MCF 10A (cell line): ENCODE measurements at regions not wholly inside any gene's neighbourhood (a gene's known extent, or its start where the extent isn't known, plus 50 kb on each side); places are given as distances from the start of the nearest gene placed in this dataset.

Experiments used
- BruUV-seq: library from RNA; stranded (reverse); fragments of 400-500 nt; replicated peaks from 2 replicates; lab custom pipeline; 2021; lab: Mats Ljungman, UMichigan
- CTCF ChIA-PET: fragments of 300-600 bp; sonication (Branson Sonifier 250); formaldehyde crosslinking; extraction: SDS; loops from one replicate; lab custom pipeline; 2021; ENCODE audit warnings: antibody characterized with exemption, inconsistent platforms; lab: Yijun Ruan, JAX
- POLR2A ChIA-PET: fragments of 300-600, 350-650 bp; sonication (Branson Sonifier 250); formaldehyde crosslinking; extraction: SDS; loops from one replicate; lab custom pipeline; 2020; ENCODE audit warnings: antibody characterized with exemption, inconsistent platforms; lab: Yijun Ruan, JAX
- DNase-seq: peaks from one replicate; pipeline ENCODE4 v3.0.0-alpha.2; 2018; ENCODE audit not compliant: unreplicated experiment
- H3K27ac Mint-ChIP-seq: one replicate; pipeline ENCODE4 v1.8.0; 2022; ENCODE audit warnings: mild to moderate bottlenecking, low read depth, mixed read lengths; ENCODE audit not compliant: unreplicated experiment
- H3K27me3 Mint-ChIP-seq: one replicate; pipeline ENCODE4 v1.8.0; 2022; ENCODE audit warnings: mixed read lengths; ENCODE audit not compliant: insufficient read depth, unreplicated experiment
- H3K36me3 Mint-ChIP-seq: one replicate; pipeline ENCODE4 v1.8.0; 2022; ENCODE audit warnings: mild to moderate bottlenecking, moderate library complexity, mixed read lengths; ENCODE audit not compliant: insufficient read depth, unreplicated experiment
- H3K4me1 Mint-ChIP-seq: one replicate; pipeline ENCODE4 v1.8.0; 2022; ENCODE audit warnings: mixed read lengths; ENCODE audit not compliant: insufficient read depth, unreplicated experiment
- H3K4me3 Mint-ChIP-seq: one replicate; pipeline ENCODE4 v1.8.0; 2022; ENCODE audit warnings: mild to moderate bottlenecking, moderate library complexity, mixed read lengths; ENCODE audit not compliant: unreplicated experiment
- H3K9me3 Mint-ChIP-seq: one replicate; pipeline ENCODE4 v1.8.0; 2022; ENCODE audit warnings: mixed read lengths; ENCODE audit not compliant: unreplicated experiment
- CTCF ChIP-seq: fragments of 200-600 bp; IDR thresholded peaks from one replicate; pipeline ENCODE4 v1.8.0; 2022; ENCODE audit warnings: antibody characterized with exemption, mild to moderate bottlenecking; ENCODE audit not compliant: unreplicated experiment
- intact Hi-C: fragments of 100-400 bp; cut with micrococcal nuclease; formaldehyde crosslinking; loops from 2 replicates; pipeline ENCODE4 v1.14.1; 2022

- ChIA-PET POLR2A (interaction anchor here (0.6 to 2.9 kb wide), 29 partner anchors 9 to 750 kb away, joined by 3 to 20 read pairs (median 4); partner anchors contain the start of genes AK4, JAK1, LEPR and LEPROT), CTCF (interaction anchor here (0.6 to 5.7 kb wide), 14 partner anchors 9 to 622 kb away, joined by 3 to 101 read pairs (median 3); no protein-coding TSS in a partner anchor)
- DNase-seq = no peak
- H3K36me3 Mint-ChIP-seq = no peaks in the 10 kb centered on the region
- intact Hi-C loops = loop anchor here (2.0 to 5.0 kb wide), 2 partner anchors 81 to 357 kb away; partner anchors contain the start of genes LEPR and LEPROT
- no TSS peak for BruUV-seq
- peak overlapping the region; percentile 77 for H3K4me3 Mint-ChIP-seq
- H3K9me3 Mint-ChIP-seq = no peaks in the 10 kb centered on the region
- peak overlapping the region; percentile 65 for H3K27ac Mint-ChIP-seq
- no peak for TF ChIP-seq CTCF
- peaks cover 21% of the 10 kb centered on the region for H3K4me1 Mint-ChIP-seq
- no peaks in the 10 kb centered on the region for H3K27me3 Mint-ChIP-seq
Measured at GRCh38 chr1:65065524-65066418, 82.2 kb upstream of the AK4 start.

- peak overlapping the region; percentile 77 for H3K4me3 Mint-ChIP-seq
- no TSS peak for BruUV-seq
- no peaks in the 10 kb centered on the region for H3K27me3 Mint-ChIP-seq
- peaks cover 21% of the 10 kb centered on the region for H3K4me1 Mint-ChIP-seq
- ChIA-PET CTCF (interaction anchor here (0.6 to 5.7 kb wide), 9 partner anchors 9 to 621 kb away, joined by 3 to 101 read pairs (median 3); no protein-coding TSS in a partner anchor), POLR2A (interaction anchor here (0.6 to 2.9 kb wide), 22 partner anchors 8 to 749 kb away, joined by 3 to 20 read pairs (median 4); partner anchors contain the start of genes AK4, LEPR and LEPROT)
- no peak for TF ChIP-seq CTCF
- peak overlapping the region; percentile 65 for H3K27ac Mint-ChIP-seq
- peak; percentile 29 for DNase-seq
- H3K9me3 Mint-ChIP-seq = no peaks in the 10 kb centered on the region
- intact Hi-C loops = loop anchor here (2.0 to 5.0 kb wide), 2 partner anchors 80 to 356 kb away; partner anchors contain the start of genes LEPR and LEPROT
- no peaks in the 10 kb centered on the region for H3K36me3 Mint-ChIP-seq
Measured at GRCh38 chr1:65066419-65066765, 81.6 kb upstream of the AK4 start.

- intact Hi-C loops = loop anchor here (2.0 to 5.0 kb wide), 2 partner anchors 80 to 355 kb away; partner anchors contain the start of genes LEPR and LEPROT
Measured at GRCh38 chr1:65066766-65067490, 81.1 kb upstream of the AK4 start.

More at GRCh38 chr1:65066766-65067490, 81.1 kb upstream of the AK4 start:
- Mint-ChIP-seq H3K9me3 (no peaks in the 10 kb centered on the region), H3K4me1 (peaks cover 19% of the 10 kb centered on the region), H3K27ac (peak overlapping the region; percentile 92), H3K4me3 (peak overlapping the region; percentile 77), H3K36me3 (no peaks in the 10 kb centered on the region), H3K27me3 (no peaks in the 10 kb centered on the region)
- POLR2A ChIA-PET = interaction anchor here (0.8 to 2.9 kb wide), 14 partner anchors 8 to 355 kb away, joined by 3 to 20 read pairs (median 5); partner anchors contain the start of genes AK4, LEPR and LEPROT
- DNase-seq = peak; percentile 81
- no TSS peak for BruUV-seq
- TF ChIP-seq CTCF = no peak
- CTCF ChIA-PET = interaction anchor here (1.0 to 5.7 kb wide), 5 partner anchors 8 to 620 kb away, joined by 3 to 101 read pairs (median 20); no protein-coding TSS in a partner anchor
